ENCODE measurements at regions not wholly inside any gene's neighbourhood (a gene's known extent, or its start where the extent isn't known, plus 50 kb on each side); places are given as distances from the start of the nearest gene placed in this dataset.
"Not testable (repeated sequence)": the region's sequence is repeated elsewhere in the genome, so short reads cannot be mapped to it uniquely, and the experiment has no call there.

DNA sequence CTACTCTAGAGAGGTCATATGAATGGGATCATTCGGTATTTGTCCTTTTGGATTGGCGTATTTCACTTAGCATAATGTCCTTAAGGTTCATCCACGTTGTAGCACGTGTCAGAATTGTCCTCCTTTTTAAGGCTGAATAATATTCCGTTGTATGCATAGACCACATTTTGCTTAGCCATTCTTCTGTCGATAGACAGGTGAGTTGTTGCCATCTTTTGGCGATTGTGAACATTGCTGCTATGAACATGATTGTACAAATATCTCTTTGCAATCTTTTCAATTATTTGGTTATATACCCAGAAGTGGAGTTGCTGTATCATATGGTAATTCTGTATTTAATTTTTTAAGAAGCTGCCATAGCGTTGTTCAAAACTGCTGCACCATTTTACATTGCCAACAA, 52.4 kb upstream of the GOLGA8J start:
- FAIRE-seq, result no peak

DNA sequence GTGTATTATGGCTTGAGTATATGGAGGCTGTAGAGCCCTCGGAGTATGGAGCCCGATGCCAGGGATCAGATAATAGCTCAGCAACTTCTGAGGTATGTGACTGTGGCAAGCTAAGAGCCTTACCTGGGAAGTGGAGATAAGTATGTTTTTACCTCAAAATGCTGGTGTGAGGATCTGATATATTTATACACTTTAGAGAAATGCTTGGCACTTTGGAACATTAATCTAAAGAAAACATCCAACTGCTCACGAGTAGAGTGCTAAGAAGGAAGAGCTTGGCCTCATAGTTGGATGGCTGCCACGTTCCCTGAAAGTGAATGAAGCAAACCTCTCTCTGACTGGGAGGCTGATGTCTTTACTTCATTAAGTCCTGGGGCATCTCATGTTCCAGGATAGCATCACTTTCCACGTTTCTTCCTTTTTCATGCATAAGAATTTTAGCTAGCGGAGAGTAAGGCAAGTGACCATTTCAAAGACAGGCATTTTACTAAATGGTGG, 58.9 kb upstream of the GOLGA8J start:
- FAIRE-seq, result no peak

DNA sequence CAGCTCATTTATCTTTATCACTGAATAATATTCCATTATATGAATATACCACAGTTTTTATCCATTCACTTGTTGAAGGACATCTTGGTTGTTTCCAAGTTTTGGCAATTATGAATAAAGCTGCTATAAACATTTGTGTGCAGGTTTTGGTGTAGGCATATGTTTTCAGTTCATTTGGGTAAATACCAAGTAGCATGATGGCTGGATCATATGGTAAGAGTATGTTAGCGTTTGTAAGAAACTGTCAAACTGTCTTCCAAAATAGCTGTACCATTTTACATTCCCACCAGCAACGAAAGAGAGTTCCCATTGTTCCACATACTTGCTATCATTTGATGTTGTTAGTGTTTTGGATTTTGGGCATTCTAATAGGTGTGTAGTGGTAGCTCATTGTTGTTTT, 72.0 kb upstream of the GOLGA8J start:
- FAIRE-seq, result no peak

DNA sequence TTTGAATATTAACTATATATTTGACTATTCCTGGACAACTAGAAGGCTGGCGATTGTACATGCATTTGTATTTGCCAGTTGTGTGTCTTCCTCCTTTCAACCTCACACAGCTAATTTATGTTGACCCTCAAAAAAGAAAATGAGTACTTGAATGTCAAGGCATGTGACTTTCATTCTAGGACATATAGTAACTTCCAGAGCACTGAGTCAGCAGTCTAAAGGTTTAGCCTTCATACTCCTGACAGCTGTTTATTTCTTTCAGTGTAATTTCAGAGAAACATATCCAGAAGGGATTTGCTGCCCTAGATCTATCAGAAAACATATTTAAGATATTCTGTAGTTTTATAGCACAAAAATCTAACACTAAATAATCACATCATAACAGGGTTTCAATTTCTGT, 74.6 kb upstream of the GOLGA8J start:
- no peak for FAIRE-seq

DNA sequence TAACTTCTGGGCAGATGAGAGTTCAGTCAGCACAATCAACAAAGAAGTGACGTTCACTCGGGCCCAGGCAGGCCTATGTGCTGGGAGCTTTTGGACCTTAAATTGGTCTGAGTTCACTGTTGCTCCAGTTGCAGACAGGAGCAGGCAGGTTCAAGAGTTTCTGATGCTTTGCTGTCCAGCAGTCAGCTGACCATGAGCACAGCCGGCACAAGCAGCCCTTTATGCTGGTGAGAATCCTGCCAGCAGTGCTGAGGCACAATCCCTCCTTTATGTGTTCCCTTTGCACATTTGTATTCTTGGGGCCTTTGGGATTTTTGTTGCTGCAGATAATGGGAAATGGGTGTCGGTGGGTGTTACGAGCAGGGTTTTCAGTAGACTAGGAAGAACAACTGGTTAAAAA, 81.2 kb upstream of the GOLGA8J start:
- FAIRE-seq, result no peak

DNA sequence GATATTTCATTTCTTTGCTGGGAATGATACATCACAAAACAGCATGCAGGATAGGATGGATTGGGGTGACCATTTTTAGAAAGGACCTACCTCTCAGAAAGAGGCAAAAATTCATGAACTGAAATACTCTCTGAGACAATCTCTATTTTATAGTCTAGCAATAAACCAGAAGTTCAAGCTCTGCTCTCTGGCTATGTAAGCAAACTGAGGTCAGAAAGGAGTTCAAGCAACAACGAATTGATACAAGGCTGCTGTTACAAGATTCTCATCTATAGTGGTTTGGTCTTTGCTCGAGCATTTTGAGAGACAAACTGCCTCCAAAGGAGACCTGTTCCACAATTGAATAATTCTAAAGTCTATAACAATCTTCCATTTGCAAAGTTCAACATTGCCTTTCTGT, 84.7 kb upstream of the GOLGA8J start:
- FAIRE-seq, result no peak

DNA sequence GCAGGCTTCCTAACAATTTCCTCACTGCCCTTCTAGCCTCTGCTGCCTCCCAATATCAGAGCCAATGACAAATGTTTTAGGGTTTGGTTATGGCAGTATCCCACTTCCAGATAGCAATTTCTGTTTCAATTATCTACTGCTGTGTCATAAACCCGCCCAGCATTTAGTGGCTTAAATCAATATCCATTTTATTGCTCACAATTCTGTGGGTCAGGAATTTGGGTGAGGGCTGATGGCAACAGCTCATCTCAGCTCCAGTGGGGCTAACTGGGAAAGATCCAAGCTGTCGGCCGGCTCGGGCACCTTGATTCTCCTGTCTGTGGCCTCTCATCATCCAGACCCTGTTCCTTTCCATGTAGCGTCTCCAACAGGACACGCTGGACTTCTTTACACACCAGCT, 85.3 kb upstream of the GOLGA8J start:
- no peak for FAIRE-seq

DNA sequence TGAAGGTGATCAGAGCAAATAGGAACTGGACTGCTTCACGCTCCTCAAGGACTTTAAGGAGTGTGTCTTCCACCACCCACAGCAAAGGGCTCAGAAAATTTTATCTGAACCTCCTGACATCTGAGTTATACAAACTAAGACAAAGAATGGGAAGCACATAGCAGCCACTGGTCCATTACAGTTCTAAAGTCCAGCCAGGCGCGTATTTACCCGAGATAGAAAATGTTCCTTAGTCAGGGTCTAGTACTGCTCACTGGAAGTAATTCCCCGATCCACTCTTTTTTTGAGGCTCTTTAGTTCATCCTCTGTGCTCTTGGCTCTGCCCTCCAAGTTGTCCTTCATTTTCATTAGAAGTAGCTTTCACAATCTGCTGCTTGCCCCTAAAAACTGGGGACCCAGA, 88.5 kb upstream of the GOLGA8J start:
- FAIRE-seq, result no peak

DNA sequence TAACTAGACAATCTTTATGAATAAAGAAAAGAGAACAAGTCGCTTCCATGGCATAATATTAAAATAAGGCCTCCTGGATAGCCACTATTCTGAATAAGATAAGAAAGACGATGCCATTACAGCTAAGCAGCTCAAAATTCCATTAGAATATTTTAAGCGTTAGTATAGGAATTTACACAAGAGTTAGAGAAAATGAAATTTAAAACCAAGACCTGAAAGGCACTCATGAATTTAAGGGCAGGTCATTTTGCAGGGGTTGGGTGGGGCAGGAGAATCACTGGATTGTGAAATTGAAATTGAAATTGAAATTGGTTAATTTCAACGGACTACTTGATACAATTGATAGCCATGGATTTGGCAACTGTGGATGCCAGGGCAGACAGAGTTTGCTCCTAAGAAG, 91.8 kb upstream of the GOLGA8J start:
- FAIRE-seq, result no peak

DNA sequence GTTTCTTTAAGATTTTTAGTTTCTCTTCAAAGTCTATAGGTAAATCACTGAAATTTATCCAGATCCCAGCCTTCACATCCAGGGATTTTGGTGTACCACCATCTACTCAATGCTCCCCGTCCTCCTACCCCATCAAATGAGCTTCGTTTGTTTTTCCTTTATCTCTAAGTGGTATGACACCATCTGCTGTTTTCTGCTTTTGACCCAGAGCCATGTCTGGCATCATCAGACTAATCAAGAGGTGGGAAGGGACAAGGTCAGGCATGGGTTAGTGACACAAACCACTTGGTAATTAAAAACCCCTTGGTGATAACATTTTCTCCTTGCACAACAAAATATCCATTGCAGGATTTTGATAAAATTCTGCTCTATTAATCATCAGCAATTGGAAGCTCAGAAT, 92.7 kb upstream of the GOLGA8J start:
- FAIRE-seq, result no peak

DNA sequence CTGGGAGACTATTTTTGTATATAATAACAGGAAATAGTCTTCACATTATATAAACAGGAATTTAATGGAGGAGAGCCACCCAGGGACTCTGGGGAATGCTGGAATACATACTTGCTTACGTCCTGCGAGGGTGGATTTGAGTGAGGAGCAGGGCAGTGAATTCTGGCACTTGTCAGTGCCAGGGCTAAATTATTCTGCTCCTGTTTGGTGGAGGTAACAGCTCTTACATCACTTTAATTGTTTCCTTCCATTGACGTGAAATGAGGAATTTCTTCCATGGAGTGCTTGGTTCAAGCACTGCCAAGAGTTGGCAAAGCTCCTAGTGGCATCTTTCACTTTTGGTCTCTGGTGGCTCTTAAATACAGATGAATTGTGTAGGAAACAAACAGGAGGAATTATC, 94.1 kb upstream of the GOLGA8J start:
- FAIRE-seq, result no peak

DNA sequence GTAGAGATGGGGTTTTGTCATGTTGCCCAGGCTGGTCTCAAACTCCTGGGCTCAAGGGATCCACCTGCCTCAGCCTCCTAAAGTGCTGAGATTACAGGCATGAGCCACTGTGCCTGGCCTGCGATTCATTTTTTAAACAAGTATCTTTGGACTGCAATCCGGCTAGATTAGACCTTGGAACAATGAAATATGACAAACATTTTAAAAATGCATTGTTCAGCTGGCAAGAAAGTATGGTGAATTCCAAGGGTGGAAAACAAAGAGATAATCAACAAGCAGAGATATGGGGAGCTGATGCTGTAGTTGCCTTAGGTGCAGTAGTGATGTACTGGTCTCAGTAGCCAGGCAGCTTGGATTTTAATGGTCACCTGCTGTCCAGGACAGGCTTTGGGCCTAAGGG, 95.8 kb upstream of the GOLGA8J start:
- no peak for FAIRE-seq

DNA sequence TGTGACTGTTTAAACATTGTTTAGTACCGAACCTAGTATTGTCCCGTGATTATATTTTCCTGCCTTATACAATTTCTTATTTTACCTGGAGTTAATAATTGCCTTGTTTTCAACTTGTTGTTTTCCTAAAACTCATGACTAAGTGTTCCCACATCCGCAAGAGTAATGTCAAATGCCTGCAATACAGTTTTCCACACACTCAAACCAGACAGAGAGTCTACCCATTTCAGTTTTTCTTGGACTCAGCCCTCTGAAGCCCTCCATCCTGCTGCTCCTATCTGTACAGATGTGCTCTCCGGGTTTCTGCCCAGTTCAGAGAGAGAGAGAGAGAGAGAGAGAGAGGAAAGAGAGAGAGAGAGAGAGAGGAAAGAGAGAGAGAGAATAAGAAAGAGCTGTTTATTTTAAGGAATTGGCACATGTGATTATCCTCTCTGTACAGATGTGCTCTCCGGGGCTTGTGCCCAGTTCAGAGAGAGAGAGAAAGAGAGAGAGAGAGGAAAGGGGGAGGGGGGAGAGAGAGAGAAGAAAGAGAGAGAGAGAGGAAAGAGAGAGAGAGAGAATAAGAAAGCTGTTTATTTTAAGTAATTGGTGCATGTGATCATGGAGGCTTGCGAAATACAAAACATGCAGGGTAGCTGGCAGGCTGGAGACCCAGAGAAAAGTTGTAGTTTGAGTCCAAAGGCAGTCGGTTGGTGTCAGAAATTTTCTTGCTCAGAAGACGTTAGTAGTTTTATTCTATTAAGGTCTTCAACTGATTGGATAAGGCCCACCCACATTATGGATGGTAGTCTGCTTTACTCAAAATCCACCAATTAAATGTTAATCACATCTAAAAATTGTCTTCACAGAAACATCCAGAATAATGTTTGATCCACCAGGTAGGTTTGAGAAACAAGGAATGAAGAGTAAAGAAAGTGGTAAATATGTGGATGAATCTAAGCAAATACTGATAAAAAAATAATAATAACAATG, 104.1 kb upstream of the GOLGA8J start:
- no peak for FAIRE-seq

DNA sequence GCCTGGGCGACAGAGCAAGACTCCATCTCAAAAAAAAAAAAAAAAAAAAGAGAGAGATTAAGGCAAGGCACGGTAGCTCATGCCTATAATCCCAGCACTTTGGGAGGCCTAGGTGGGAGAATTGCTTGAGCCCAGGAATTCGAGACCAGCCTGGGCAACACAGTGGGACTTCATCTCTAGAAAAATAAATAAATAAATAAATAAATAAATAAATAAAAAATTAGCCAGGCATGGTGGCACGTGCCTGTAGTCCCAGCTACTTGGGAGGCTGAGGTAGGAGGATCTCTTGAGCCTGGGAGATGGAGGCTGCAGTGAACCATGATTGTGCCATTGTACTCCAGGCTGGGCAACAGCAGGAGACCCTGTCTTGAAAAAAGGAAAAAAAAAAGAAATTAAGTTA, 108.7 kb upstream of the GOLGA8J start:
- not testable (repeated sequence) for FAIRE-seq

DNA sequence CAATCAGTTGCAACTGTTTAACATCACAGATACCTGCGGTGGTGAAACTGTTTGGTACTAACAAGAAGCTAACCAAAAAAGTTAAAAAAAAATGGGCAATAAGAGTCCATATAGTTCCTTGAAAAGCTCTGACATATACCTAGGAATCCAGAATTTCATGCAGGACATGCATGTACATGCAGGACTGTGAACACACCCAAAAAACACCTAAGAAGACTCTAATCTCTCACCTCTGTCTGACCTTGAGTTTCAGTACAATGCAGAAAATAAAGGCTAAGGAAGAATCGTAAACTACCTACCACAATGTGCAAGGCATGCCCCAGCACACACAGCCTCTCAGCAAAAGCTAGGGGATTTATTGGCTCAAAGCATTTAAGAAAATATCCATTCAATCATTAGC, 110.7 kb upstream of the GOLGA8J start:
- FAIRE-seq, result no peak

DNA sequence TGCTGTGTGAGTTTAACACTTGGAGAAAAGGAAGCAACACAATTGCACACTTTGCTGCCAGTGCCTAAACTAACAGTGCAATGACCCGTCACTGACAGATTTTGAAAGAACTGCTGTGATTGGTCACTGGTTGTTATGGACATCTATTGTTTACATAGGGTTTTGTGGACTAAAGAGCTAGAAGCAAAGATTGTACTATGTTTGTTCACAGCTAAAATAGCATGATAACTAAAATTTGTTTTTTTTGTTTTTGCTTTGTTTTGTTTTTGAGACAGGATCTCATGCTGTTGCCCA, 112.4 kb upstream of the GOLGA8J start:
- peak; percentile 35 for FAIRE-seq

DNA sequence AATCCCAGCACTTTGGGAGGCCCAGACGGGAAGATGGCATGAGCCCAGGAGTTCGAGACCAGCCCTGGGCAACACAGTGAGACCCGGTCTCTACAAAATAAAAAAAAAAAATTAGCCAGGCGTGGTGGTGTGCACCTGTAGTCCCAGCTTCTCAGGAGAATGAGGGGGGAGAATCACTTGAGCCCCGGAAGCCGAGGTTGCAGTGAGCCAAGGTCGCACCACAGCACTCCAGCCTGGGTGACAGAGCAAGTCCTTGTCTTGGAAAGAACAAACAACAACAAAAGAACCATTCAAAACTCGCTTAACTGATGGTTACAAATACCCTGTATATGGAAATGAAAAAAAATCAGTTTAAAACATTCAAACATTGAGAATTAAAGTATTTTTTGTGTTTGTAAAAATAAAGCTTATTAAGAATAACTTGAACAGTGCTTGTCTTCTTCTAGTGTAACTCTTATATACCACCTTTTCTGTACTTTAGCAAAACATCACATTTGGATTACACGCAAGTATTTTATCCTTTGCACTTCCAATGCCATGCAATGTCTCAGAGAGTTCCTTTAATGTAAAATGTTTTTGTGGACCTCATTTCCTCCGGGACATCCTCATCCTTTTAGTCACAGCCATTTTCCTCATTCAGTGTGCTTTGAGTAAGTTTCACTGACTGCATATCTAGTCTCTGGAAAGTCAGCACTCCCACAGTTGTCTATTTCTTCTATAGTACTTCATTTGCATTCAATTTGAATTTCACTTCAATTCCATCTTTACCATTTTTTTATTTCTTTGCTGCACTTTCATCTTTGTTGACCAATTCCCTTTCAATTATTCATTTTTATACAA, 113.0 kb upstream of the GOLGA8J start:
- FAIRE-seq, result no peak

DNA sequence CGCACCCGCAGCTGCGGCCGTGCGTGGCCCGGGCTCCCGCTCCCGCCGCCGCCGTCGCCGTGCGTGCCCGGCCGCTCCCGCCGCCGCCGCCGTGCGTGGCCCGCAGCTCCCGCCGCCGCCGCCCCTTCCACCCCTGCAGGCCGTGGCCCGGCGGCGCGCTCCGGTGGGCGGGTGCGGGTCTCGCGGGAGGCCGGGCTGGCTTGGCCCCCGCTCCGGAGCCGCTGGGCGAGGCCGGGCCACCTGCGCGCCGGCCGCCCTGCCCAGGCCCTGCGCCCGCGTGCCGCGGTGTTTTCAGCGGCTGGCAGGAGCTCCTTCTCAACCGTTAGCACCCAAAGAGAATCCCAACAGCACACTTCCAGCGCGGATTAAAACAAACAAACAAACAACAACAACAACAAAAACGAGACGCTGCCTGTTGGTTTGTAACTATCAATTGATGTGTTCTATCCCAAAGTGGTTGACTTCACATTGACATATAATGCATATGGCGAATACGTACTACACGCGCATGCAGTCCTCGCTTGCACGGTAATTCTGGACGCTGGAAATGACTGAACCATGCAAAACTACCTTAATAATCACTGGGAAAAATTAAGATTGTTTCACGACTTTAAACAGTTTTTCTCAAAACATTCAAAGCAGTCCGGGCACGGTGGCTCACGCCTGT, 113.7 kb upstream of the GOLGA8J start:
- no peak for FAIRE-seq

DNA sequence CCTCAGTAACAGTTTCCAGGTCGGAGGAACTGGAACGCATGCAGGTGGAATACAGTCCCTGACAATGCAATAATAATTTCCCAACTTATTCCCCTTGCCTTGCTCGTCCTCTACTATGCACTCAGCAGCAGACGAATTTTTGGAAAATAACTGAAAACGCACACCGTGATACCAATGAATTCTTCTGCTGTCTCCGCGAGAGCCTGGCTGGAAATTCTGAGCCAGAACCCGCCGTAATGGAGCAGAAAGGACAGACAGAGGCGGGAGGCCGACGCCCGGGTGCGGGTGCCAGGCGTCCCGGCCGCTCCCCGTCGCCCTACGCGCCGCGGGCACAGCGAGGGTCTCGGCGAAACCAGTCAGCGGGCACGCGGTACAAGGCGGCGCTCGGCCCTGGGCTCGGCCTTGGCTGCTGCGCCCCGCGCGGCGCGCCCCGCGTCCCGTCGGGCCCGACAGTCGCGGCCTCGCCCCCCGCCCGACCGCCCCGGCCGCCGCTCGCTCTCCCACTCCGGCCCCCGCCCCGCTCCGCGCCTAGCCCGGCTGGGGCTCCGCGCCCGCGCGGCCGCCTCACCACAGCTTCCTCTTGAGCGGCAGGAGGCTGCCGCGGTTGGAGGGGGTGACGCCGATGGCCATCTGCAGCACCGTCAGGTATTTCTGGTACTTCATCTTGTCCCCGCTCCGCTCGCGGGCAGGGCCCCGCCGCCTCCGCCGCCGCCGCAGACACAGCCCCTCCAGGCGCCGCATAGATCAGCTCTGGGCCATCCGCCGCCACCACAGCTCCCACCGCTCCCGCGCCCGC, 114.5 kb upstream of the GOLGA8J start:
- FAIRE-seq, result no peak

DNA sequence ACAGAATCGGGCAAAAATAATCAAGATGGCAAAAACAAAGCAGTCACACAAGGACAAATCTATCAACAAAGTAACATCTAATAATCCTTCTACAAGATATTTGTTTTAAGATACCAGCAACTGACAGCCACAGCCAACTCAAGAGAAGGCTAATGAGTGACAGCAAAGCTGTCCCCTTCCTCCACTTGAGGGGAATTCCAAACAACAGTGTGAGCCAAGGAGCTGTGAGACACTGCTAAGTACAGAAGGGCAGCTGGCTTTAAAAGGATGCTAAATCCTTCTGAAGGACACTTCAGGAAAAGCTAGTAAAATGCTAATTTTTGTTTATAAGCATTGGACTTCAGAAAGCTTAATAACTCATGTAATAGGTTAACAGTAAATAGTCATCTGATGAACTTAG, 120.3 kb upstream of the GOLGA8J start:
- FAIRE-seq, result no peak

DNA sequence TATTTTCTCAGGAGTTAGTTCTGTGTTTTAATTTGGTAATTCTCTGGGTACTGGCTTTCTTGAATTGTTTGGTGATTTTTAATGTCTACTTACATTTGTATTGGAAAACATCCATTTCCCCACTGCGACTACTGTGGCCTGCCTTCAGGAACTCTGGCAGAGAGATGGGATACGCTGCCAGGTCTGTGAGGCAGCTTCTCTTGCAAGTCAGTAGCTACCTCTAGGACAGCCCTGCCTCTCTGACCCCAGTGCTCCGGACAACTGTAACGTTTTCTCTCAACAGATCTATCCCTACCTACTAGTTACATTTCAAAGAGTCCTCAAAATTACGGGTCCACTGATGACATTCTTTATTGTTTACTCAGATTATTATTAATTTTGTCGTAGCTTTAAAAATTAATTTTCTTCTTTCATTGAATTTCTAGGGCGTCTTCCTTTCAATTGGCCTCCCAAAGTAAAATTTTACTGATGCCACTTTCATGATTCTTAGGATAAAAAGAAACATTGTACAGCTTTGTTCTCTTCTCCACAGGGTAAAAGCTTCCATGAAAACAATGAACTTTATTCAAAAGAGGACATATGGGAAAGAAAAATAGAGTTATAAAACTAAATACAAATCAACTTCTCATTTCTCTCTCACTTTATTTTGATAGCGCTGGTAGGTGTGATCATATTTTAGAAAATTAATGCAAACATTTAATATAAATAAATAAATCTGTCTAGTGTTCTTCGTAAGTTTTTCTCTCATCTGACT, 123.2 kb upstream of the GOLGA8J start:
- FAIRE-seq, result no peak

DNA sequence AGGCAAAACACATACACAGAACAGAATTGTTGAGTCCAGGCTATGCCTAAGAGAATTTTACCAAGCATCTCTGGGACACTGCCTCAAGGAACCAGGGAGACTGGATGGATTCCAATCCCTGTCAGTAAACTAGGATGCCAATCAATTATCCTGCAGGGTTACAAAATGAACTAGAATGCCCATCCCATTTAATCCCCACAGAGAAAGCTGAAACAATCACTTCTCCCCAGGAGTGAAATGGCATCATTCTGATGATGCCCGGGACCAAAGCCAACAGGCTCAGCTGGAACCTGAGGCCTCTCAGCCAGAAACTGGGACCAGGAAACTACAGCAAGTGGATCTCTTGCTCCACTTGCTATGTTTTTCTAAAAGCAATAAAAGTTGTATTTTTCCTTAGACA, 130.0 kb upstream of the TJP1 start:
- no peak for FAIRE-seq

Data from endometrium (tissue), 2 donors.